Activated naive CD8-positive, alpha-beta T cell (primary cell): ENCODE measurements at regions not wholly inside any gene's neighbourhood (a gene's known extent, or its start where the extent isn't known, plus 50 kb on each side); places are given as distances from the start of the nearest gene placed in this dataset.

ENCODE experiments used
- H3K27ac Mint-ChIP-seq: one replicate; pipeline ENCODE4 v1.8.0; 2021; ENCODE audit warnings: mixed read lengths
- H3K27me3 Mint-ChIP-seq: one replicate; pipeline ENCODE4 v1.8.0; 2021; ENCODE audit warnings: mixed read lengths
- H3K36me3 Mint-ChIP-seq: one replicate; pipeline ENCODE4 v1.8.0; 2021; ENCODE audit warnings: mixed read lengths
- H3K4me1 Mint-ChIP-seq: one replicate; pipeline ENCODE4 v1.8.0; 2021; ENCODE audit warnings: low read depth, mixed read lengths
- H3K4me3 Mint-ChIP-seq: one replicate; pipeline ENCODE4 v1.8.0; 2021; ENCODE audit warnings: mild to moderate bottlenecking, mixed read lengths
- H3K9me3 Mint-ChIP-seq: one replicate; pipeline ENCODE4 v1.8.0; 2021; ENCODE audit warnings: low read depth, mixed read lengths

GRCh38 chr13:34070006-34070405 is 252.1 kb downstream of the RFC3 start:
- Mint-ChIP-seq H3K4me1 (no peaks in the 10 kb centered on the region), H3K36me3 (no peaks in the 10 kb centered on the region), H3K27me3 (peaks cover 3% of the 10 kb centered on the region), H3K4me3 (no peak overlapping the region), H3K9me3 (peaks cover 13% of the 10 kb centered on the region), H3K27ac (no peak overlapping the region)

- no peak overlapping the region for H3K27ac Mint-ChIP-seq
- no peaks in the 10 kb centered on the region for H3K36me3 Mint-ChIP-seq
- no peaks in the 10 kb centered on the region for H3K4me1 Mint-ChIP-seq
- peaks cover 3% of the 10 kb centered on the region for H3K27me3 Mint-ChIP-seq
- peaks cover 13% of the 10 kb centered on the region for H3K9me3 Mint-ChIP-seq
- H3K4me3 Mint-ChIP-seq = no peak overlapping the region
Measured at GRCh38 chr13:34070544-34071303, 252.8 kb downstream of the RFC3 start.

- no peaks in the 10 kb centered on the region for H3K4me1 Mint-ChIP-seq
- H3K27me3 Mint-ChIP-seq = no peaks in the 10 kb centered on the region
- no peaks in the 10 kb centered on the region for H3K36me3 Mint-ChIP-seq
- H3K27ac Mint-ChIP-seq = no peak overlapping the region
- peaks cover 13% of the 10 kb centered on the region for H3K9me3 Mint-ChIP-seq
- H3K4me3 Mint-ChIP-seq = no peak overlapping the region
Measured at GRCh38 chr13:34076319-34076718, 258.4 kb downstream of the RFC3 start.

- Mint-ChIP-seq H3K27me3 (no peaks in the 10 kb centered on the region), H3K27ac (no peak overlapping the region), H3K4me1 (no peaks in the 10 kb centered on the region), H3K9me3 (peaks cover 13% of the 10 kb centered on the region), H3K4me3 (no peak overlapping the region), H3K36me3 (no peaks in the 10 kb centered on the region)
Measured at GRCh38 chr13:34076943-34077703, 259.2 kb downstream of the RFC3 start.

- no peaks in the 10 kb centered on the region for H3K36me3 Mint-ChIP-seq
- no peaks in the 10 kb centered on the region for H3K4me1 Mint-ChIP-seq
- H3K4me3 Mint-ChIP-seq = no peak overlapping the region
- H3K27me3 Mint-ChIP-seq = no peaks in the 10 kb centered on the region
- peaks cover 8% of the 10 kb centered on the region for H3K9me3 Mint-ChIP-seq
- no peak overlapping the region for H3K27ac Mint-ChIP-seq
Measured at GRCh38 chr13:34078334-34078999, 260.5 kb downstream of the RFC3 start.

- no peaks in the 10 kb centered on the region for H3K36me3 Mint-ChIP-seq
- H3K27ac Mint-ChIP-seq = no peak overlapping the region
- no peaks in the 10 kb centered on the region for H3K4me1 Mint-ChIP-seq
- H3K4me3 Mint-ChIP-seq = no peak overlapping the region
- no peaks in the 10 kb centered on the region for H3K27me3 Mint-ChIP-seq
- H3K9me3 Mint-ChIP-seq = peaks cover 4% of the 10 kb centered on the region
Measured at GRCh38 chr13:34085204-34085603, 267.3 kb downstream of the RFC3 start.

- no peak overlapping the region for H3K4me3 Mint-ChIP-seq
- no peaks in the 10 kb centered on the region for H3K36me3 Mint-ChIP-seq
- peaks cover 4% of the 10 kb centered on the region for H3K9me3 Mint-ChIP-seq
- H3K27ac Mint-ChIP-seq = no peak overlapping the region
- no peaks in the 10 kb centered on the region for H3K4me1 Mint-ChIP-seq
- H3K27me3 Mint-ChIP-seq = peaks cover 5% of the 10 kb centered on the region
Measured at GRCh38 chr13:34086281-34086680, 268.3 kb downstream of the RFC3 start.

- peaks cover 4% of the 10 kb centered on the region for H3K9me3 Mint-ChIP-seq
- no peaks in the 10 kb centered on the region for H3K36me3 Mint-ChIP-seq
- H3K27me3 Mint-ChIP-seq = peaks cover 5% of the 10 kb centered on the region
- H3K4me1 Mint-ChIP-seq = no peaks in the 10 kb centered on the region
- no peak overlapping the region for H3K27ac Mint-ChIP-seq
- no peak overlapping the region for H3K4me3 Mint-ChIP-seq
Measured at GRCh38 chr13:34087791-34088190, 269.8 kb downstream of the RFC3 start.

- no peak overlapping the region for H3K27ac Mint-ChIP-seq
- no peaks in the 10 kb centered on the region for H3K4me1 Mint-ChIP-seq
- H3K9me3 Mint-ChIP-seq = peaks cover 1% of the 10 kb centered on the region
- no peaks in the 10 kb centered on the region for H3K36me3 Mint-ChIP-seq
- H3K27me3 Mint-ChIP-seq = peaks cover 2% of the 10 kb centered on the region
- no peak overlapping the region for H3K4me3 Mint-ChIP-seq
Measured at GRCh38 chr13:34103854-34104253, 285.9 kb downstream of the RFC3 start.

- peaks cover 6% of the 10 kb centered on the region for H3K9me3 Mint-ChIP-seq
- no peaks in the 10 kb centered on the region for H3K36me3 Mint-ChIP-seq
- no peak overlapping the region for H3K27ac Mint-ChIP-seq
Measured at GRCh38 chr13:34104853-34105252, 286.9 kb downstream of the RFC3 start.

GRCh38 chr13:34107806-34108205 is 289.9 kb downstream of the RFC3 start:
- Mint-ChIP-seq H3K36me3 (no peaks in the 10 kb centered on the region), H3K9me3 (peaks cover 9% of the 10 kb centered on the region), H3K27me3 (peaks cover 2% of the 10 kb centered on the region), H3K27ac (no peak overlapping the region), H3K4me3 (no peak overlapping the region), H3K4me1 (no peaks in the 10 kb centered on the region)

More at GRCh38 chr13:34104853-34105252, 286.9 kb downstream of the RFC3 start:
- Mint-ChIP-seq H3K4me3 (no peak overlapping the region), H3K27me3 (peaks cover 2% of the 10 kb centered on the region), H3K4me1 (no peaks in the 10 kb centered on the region)

GRCh38 chr13:34108410-34108809 is 290.5 kb downstream of the RFC3 start:
- no peaks in the 10 kb centered on the region for H3K4me1 Mint-ChIP-seq
- peaks cover 9% of the 10 kb centered on the region for H3K9me3 Mint-ChIP-seq
- peaks cover 2% of the 10 kb centered on the region for H3K27me3 Mint-ChIP-seq
- no peak overlapping the region for H3K4me3 Mint-ChIP-seq
- no peak overlapping the region for H3K27ac Mint-ChIP-seq
- no peaks in the 10 kb centered on the region for H3K36me3 Mint-ChIP-seq

- peaks cover 4% of the 10 kb centered on the region for H3K9me3 Mint-ChIP-seq
Measured at GRCh38 chr13:34114581-34114980, 296.6 kb downstream of the RFC3 start.

GRCh38 chr13:34116651-34117050 is 298.7 kb downstream of the RFC3 start:
- Mint-ChIP-seq H3K9me3 (peaks cover 9% of the 10 kb centered on the region), H3K4me1 (no peaks in the 10 kb centered on the region), H3K4me3 (no peak overlapping the region), H3K27me3 (no peaks in the 10 kb centered on the region), H3K36me3 (no peaks in the 10 kb centered on the region), H3K27ac (no peak overlapping the region)

More at GRCh38 chr13:34114581-34114980, 296.6 kb downstream of the RFC3 start:
- no peak overlapping the region for H3K4me3 Mint-ChIP-seq
- H3K27me3 Mint-ChIP-seq = no peaks in the 10 kb centered on the region
- H3K27ac Mint-ChIP-seq = no peak overlapping the region
- H3K36me3 Mint-ChIP-seq = no peaks in the 10 kb centered on the region
- H3K4me1 Mint-ChIP-seq = no peaks in the 10 kb centered on the region

GRCh38 chr13:34124666-34125306 is 306.8 kb downstream of the RFC3 start:
- H3K4me1 Mint-ChIP-seq = no peaks in the 10 kb centered on the region
- H3K36me3 Mint-ChIP-seq = no peaks in the 10 kb centered on the region
- H3K9me3 Mint-ChIP-seq = peaks cover 9% of the 10 kb centered on the region
- H3K4me3 Mint-ChIP-seq = no peak overlapping the region
- no peak overlapping the region for H3K27ac Mint-ChIP-seq
- H3K27me3 Mint-ChIP-seq = no peaks in the 10 kb centered on the region
